ENCODE measurements at regions not wholly inside any gene's neighbourhood (a gene's known extent, or its start where the extent isn't known, plus 50 kb on each side); places are given as distances from the start of the nearest gene placed in this dataset.

- Mint-ChIP-seq H3K9me3 (no peaks in the 10 kb centered on the region), H3K36me3 (ENCODE audit: insufficient read depth in 2 of 2) (no peaks in the 10 kb centered on the region), H3K27ac (no peak overlapping the region), H3K4me3 (no peak overlapping the region), H3K4me1 (ENCODE audit: low read depth) (no peaks in the 10 kb centered on the region), H3K27me3 (ENCODE audit: low read depth) (no peaks in the 10 kb centered on the region)
- DNase-seq (no peak), ATAC-seq (replicated peaks in 1 of 2) (no peak)
Measured at GRCh38 chr15:37165395-37165794, 65.0 kb upstream of the MEIS2 start.

- Mint-ChIP-seq H3K27me3 (ENCODE audit: low read depth) (no peaks in the 10 kb centered on the region), H3K4me3 (no peak overlapping the region), H3K27ac (no peak overlapping the region), H3K9me3 (peaks cover 0 to 2% of the 10 kb centered on the region in 2 donors), H3K4me1 (ENCODE audit: low read depth) (no peaks in the 10 kb centered on the region), H3K36me3 (ENCODE audit: insufficient read depth in 2 of 2) (no peaks in the 10 kb centered on the region)
- ATAC-seq (replicated peaks in 1 of 2) (no peak), DNase-seq (no peak)
Measured at GRCh38 chr15:37166402-37166801, 66.1 kb upstream of the MEIS2 start.

GRCh38 chr15:37181339-37181738 is 81.0 kb upstream of the MEIS2 start:
- ATAC-seq (replicated peaks in 1 of 2) (no peak), DNase-seq (no peak)
- Mint-ChIP-seq H3K9me3 (peaks cover 5 to 7% of the 10 kb centered on the region in 2 donors), H3K4me1 (ENCODE audit: low read depth) (no peaks in the 10 kb centered on the region), H3K36me3 (ENCODE audit: insufficient read depth in 2 of 2) (peaks cover 0 to 4% of the 10 kb centered on the region in 2 donors), H3K27me3 (ENCODE audit: low read depth) (no peaks in the 10 kb centered on the region), H3K4me3 (no peak overlapping the region), H3K27ac (no peak overlapping the region)

GRCh38 chr15:37199545-37199944 is 99.2 kb upstream of the MEIS2 start:
- no peak for ATAC-seq (replicated peaks in 1 of 2)
- H3K9me3 Mint-ChIP-seq = no peaks in the 10 kb centered on the region
- H3K27me3 Mint-ChIP-seq (ENCODE audit: low read depth) = no peaks in the 10 kb centered on the region
- H3K4me3 Mint-ChIP-seq = no peak overlapping the region
- no peak for DNase-seq
- no peaks in the 10 kb centered on the region for H3K4me1 Mint-ChIP-seq (ENCODE audit: low read depth)
- no peak overlapping the region for H3K27ac Mint-ChIP-seq
- H3K36me3 Mint-ChIP-seq (ENCODE audit: insufficient read depth in 2 of 2) = no peaks in the 10 kb centered on the region

GRCh38 chr15:37203050-37203449 is 102.7 kb upstream of the MEIS2 start:
- no peak for DNase-seq

GRCh38 chr15:37204692-37205091 is 104.3 kb upstream of the MEIS2 start:
- H3K4me1 Mint-ChIP-seq (ENCODE audit: low read depth) = no peaks in the 10 kb centered on the region
- ATAC-seq (replicated peaks in 1 of 2) = no peak
- peaks cover 0 to 2% of the 10 kb centered on the region in 2 donors for H3K9me3 Mint-ChIP-seq
- H3K27me3 Mint-ChIP-seq (ENCODE audit: low read depth) = no peaks in the 10 kb centered on the region
- no peak for DNase-seq
- no peak overlapping the region for H3K4me3 Mint-ChIP-seq
- H3K36me3 Mint-ChIP-seq (ENCODE audit: insufficient read depth in 2 of 2) = no peaks in the 10 kb centered on the region
- no peak overlapping the region for H3K27ac Mint-ChIP-seq

More at GRCh38 chr15:37203050-37203449, 102.7 kb upstream of the MEIS2 start:
- Mint-ChIP-seq H3K4me3 (no peak overlapping the region), H3K36me3 (ENCODE audit: insufficient read depth in 2 of 2) (no peaks in the 10 kb centered on the region), H3K4me1 (ENCODE audit: low read depth) (no peaks in the 10 kb centered on the region), H3K9me3 (peaks cover 0 to under 1% of the 10 kb centered on the region in 2 donors), H3K27me3 (ENCODE audit: low read depth) (no peaks in the 10 kb centered on the region), H3K27ac (no peak overlapping the region)
- no peak for ATAC-seq (replicated peaks in 1 of 2)

- ATAC-seq (replicated peaks in 1 of 2) (no peak), DNase-seq (no peak)
- no peaks in the 10 kb centered on the region for H3K4me1 Mint-ChIP-seq (ENCODE audit: low read depth)
- H3K27me3 Mint-ChIP-seq (ENCODE audit: low read depth) = no peaks in the 10 kb centered on the region
- H3K4me3 Mint-ChIP-seq = no peak overlapping the region
- H3K9me3 Mint-ChIP-seq = peaks cover 2% of the 10 kb centered on the region in 2 donors
- H3K27ac Mint-ChIP-seq = no peak overlapping the region
- no peaks in the 10 kb centered on the region for H3K36me3 Mint-ChIP-seq (ENCODE audit: insufficient read depth in 2 of 2)
Measured at GRCh38 chr15:37206690-37207089, 106.3 kb upstream of the MEIS2 start.

GRCh38 chr15:37208146-37209040 is 108.0 kb upstream of the MEIS2 start:
- Mint-ChIP-seq H3K27ac (no peak overlapping the region), H3K36me3 (ENCODE audit: insufficient read depth in 2 of 2) (peaks cover 0 to 1% of the 10 kb centered on the region in 2 donors), H3K4me1 (ENCODE audit: low read depth) (no peaks in the 10 kb centered on the region), H3K9me3 (peaks cover 5 to 6% of the 10 kb centered on the region in 2 donors), H3K4me3 (no peak overlapping the region), H3K27me3 (ENCODE audit: low read depth) (no peaks in the 10 kb centered on the region)
- DNase-seq (no peak), ATAC-seq (replicated peaks in 1 of 2) (no peak)

- Mint-ChIP-seq H3K4me1 (ENCODE audit: low read depth) (no peaks in the 10 kb centered on the region), H3K9me3 (peaks cover 5 to 6% of the 10 kb centered on the region in 2 donors), H3K27ac (no peak overlapping the region), H3K36me3 (ENCODE audit: insufficient read depth in 2 of 2) (peaks cover 0 to 1% of the 10 kb centered on the region in 2 donors), H3K4me3 (no peak overlapping the region), H3K27me3 (ENCODE audit: low read depth) (no peaks in the 10 kb centered on the region)
- DNase-seq (no peak), ATAC-seq (replicated peaks in 1 of 2) (no peak)
Measured at GRCh38 chr15:37209041-37209363, 108.7 kb upstream of the MEIS2 start.

GRCh38 chr15:37217567-37217966 is 117.2 kb upstream of the MEIS2 start:
- Mint-ChIP-seq H3K27ac (no peak overlapping the region), H3K9me3 (peaks cover 2 to 6% of the 10 kb centered on the region in 2 donors), H3K36me3 (ENCODE audit: insufficient read depth in 2 of 2) (peaks cover 0 to 1% of the 10 kb centered on the region in 2 donors), H3K4me1 (ENCODE audit: low read depth) (no peaks in the 10 kb centered on the region), H3K4me3 (no peak overlapping the region), H3K27me3 (ENCODE audit: low read depth) (no peaks in the 10 kb centered on the region)
- DNase-seq (no peak), ATAC-seq (replicated peaks in 1 of 2) (no peak)

- no peak for ATAC-seq (replicated peaks in 1 of 2)
- Mint-ChIP-seq H3K36me3 (ENCODE audit: insufficient read depth in 2 of 2) (no peaks in the 10 kb centered on the region), H3K4me3 (no peak overlapping the region), H3K9me3 (peaks cover 0 to 3% of the 10 kb centered on the region in 2 donors), H3K27ac (no peak overlapping the region), H3K4me1 (ENCODE audit: low read depth) (no peaks in the 10 kb centered on the region), H3K27me3 (ENCODE audit: low read depth) (no peaks in the 10 kb centered on the region)
- DNase-seq = no peak
Measured at GRCh38 chr15:37218351-37218916, 118.1 kb upstream of the MEIS2 start.

- H3K36me3 Mint-ChIP-seq (ENCODE audit: insufficient read depth in 2 of 2) = no peaks in the 10 kb centered on the region
- H3K9me3 Mint-ChIP-seq = peaks cover 0 to 3% of the 10 kb centered on the region in 2 donors
- no peak overlapping the region for H3K27ac Mint-ChIP-seq
- ATAC-seq (replicated peaks in 1 of 2) (no peak), DNase-seq (no peak)
- H3K4me3 Mint-ChIP-seq = no peak overlapping the region
- H3K4me1 Mint-ChIP-seq (ENCODE audit: low read depth) = no peaks in the 10 kb centered on the region
- H3K27me3 Mint-ChIP-seq (ENCODE audit: low read depth) = no peaks in the 10 kb centered on the region
Measured at GRCh38 chr15:37219211-37219701, 118.9 kb upstream of the MEIS2 start.

- ATAC-seq (replicated peaks in 1 of 2) = no peak
- H3K36me3 Mint-ChIP-seq (ENCODE audit: insufficient read depth in 2 of 2) = no peaks in the 10 kb centered on the region
- H3K4me3 Mint-ChIP-seq = no peak overlapping the region
Measured at GRCh38 chr15:37220949-37221670, 120.8 kb upstream of the MEIS2 start.

More at GRCh38 chr15:37220949-37221670, 120.8 kb upstream of the MEIS2 start:
- Mint-ChIP-seq H3K9me3 (no peaks in the 10 kb centered on the region), H3K27ac (no peak overlapping the region), H3K4me1 (ENCODE audit: low read depth) (no peaks in the 10 kb centered on the region), H3K27me3 (ENCODE audit: low read depth) (no peaks in the 10 kb centered on the region)
- DNase-seq = no peak
